NCI-H128 (cell line): ENCODE measurements at regions not wholly inside any gene's neighbourhood (a gene's known extent, or its start where the extent isn't known, plus 50 kb on each side); places are given as distances from the start of the nearest gene placed in this dataset.
"Not testable (repeated sequence)": the region's sequence is repeated elsewhere in the genome, so short reads cannot be mapped to it uniquely, and the experiment has no call there.

Source experiments
- DNase-seq: peaks from one replicate; lab custom pipeline; 2025; ENCODE audit not compliant: unreplicated experiment; lab: John Stamatoyannopoulos, UW

DNA sequence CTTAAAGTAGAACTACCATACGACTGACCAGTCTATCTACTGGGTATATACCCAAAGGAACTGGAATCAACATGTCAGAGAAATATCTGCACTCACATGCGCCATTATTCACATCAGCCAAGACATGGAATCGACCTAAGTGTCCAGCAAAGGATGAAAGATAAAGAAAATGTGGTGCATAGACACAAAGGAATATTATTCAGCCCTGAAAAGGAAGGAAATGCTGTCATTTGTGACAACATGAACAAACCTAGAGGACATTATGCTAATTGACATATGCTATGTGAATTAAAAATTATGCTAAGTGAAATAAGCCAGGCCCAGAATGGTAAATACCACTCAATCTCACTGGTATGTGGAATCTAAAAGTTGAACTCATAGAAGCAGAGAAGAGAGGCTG lies 123.7 kb downstream of the KLF6 start:
- no peak for DNase-seq

- DNase-seq: no peak
Measured at GRCh38 chr10:3660753-3661152, 124.3 kb downstream of the KLF6 start.

- DNase-seq: no peak
Measured at GRCh38 chr10:3659203-3659917, 125.6 kb downstream of the KLF6 start.

DNA sequence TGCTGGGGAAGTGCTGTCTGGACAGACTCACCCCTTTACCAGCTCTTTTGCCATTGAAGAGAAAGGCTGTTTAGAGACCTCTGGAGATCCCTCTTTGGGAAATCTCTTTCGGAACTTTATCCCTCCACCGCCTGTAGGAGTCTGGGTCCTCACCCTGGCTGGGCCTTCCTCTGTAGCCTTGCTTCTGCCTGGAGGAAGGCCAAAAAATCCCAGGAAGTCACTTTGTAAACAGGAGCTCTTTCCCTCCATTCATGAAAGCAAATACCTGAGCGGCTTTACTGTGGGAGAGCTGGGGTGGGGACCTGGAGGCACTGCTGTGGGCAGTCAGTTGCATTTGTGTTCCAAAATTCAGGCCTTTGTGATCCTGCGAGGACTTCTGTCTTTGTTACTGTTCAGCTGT lies 126.2 kb downstream of the KLF6 start:
- DNase-seq: no peak

DNA sequence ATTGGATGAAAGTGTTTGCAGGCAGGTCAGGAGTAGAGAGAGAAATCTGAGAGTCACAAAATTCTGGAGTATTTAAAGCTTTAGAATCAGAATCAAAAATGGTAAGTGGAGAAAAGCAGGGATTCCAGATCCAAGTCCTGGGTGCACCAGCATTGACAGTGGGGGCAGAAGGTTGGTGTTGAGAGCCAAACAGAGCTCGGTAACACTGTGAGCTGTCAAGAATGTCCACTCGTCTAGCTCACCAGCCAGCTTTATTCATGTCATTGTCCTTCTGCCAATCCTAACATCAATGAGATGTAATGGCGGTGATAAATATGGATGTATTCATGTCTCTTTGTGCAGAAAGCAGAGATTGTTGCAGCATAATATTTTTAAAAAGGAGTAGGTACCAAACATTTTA lies 128.8 kb downstream of the KLF6 start:
- no peak for DNase-seq

- DNase-seq: no peak
Measured at GRCh38 chr10:3655528-3655927, 129.5 kb downstream of the KLF6 start.

DNA sequence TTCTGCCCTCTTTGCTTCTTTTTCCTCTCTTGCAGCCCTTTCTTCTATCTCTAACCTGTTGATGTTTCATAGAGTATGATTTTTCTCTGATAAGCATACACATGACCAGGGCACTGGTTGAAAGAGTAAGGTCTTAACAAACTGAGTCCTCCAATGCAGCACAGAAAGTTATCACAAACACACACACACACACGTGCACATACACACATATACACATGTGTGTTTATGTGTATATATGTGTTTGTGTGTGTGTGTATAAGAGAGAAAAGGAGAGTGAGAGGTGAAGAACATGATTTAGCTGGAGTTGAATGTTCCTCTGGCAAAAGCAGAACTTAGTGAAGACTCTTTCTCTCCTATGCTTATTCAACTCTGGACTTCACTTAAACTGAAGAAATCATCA lies 130.0 kb downstream of the KLF6 start:
- DNase-seq: no peak

- no peak for DNase-seq
Measured at GRCh38 chr10:3654496-3654895, 130.5 kb downstream of the KLF6 start.

DNA sequence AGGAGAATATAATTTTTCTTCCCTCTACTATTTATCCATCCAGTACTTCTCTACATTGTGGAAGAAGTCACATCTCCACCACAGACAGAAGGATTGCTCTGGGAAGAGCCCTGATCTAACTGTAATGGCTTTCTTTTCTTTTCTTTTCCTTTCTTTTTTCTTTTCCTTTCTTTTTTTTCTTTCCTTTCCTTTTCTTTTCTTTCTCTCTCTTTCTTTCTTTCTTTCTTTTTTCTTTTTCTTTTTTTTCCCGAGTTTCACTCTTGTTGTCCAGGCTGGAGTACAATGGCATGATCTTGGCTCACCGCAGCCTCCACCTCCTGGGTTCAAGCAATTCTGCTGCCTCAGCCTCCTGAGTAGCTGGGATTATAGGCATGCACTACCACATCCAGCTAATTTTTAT lies 131.7 kb downstream of the KLF6 start:
- not testable (repeated sequence) for DNase-seq

DNA sequence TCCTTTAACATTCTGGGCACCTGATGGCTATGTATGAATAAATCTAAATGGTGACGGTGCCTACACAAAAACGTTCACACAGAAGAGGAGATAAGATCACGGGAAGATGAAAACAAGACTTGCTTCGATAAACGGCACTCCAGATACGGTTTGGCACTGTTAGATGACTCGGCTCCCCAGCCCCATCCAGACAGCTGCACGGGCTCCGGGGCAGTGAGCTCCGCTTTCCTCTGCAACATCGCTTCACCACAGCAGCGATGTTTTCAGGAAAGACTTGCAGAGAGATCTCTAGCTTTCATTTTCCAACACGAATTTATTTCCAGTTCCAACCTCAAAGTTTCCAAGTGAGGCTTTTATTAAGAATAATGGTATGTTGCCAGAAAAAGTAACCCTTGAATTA lies 132.1 kb downstream of the KLF6 start:
- no peak for DNase-seq

- no peak for DNase-seq
Measured at GRCh38 chr10:3651969-3652653, 132.9 kb downstream of the KLF6 start.

DNA sequence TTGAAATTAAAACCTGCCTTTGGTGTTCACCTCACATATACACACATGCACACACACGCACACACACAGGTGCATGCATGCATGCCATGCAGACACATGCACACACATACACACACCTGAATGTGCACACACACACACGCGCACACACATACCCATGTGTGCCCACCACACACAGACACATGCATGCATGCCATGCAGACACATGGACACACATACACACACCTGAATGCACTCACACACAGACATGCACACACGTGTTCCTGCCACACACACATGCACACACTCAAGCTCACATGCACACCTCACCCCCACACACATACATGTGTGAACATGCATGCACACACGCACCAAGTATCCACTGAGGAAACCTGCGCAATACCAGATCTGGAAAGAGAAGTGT lies 136.4 kb downstream of the KLF6 start:
- DNase-seq: no peak

- no peak for DNase-seq
Measured at GRCh38 chr10:3648170-3648569, 136.8 kb downstream of the KLF6 start.

GRCh38 chr10:3647074-3647473 lies 137.9 kb downstream of the KLF6 start:
- DNase-seq: no peak

GRCh38 chr10:3645406-3645805 lies 139.6 kb downstream of the KLF6 start:
- no peak for DNase-seq

- DNase-seq: no peak
Measured at GRCh38 chr10:3640816-3641215, 144.2 kb downstream of the KLF6 start.

- DNase-seq: no peak
Measured at GRCh38 chr10:3639546-3639945, 145.5 kb downstream of the KLF6 start.

DNA sequence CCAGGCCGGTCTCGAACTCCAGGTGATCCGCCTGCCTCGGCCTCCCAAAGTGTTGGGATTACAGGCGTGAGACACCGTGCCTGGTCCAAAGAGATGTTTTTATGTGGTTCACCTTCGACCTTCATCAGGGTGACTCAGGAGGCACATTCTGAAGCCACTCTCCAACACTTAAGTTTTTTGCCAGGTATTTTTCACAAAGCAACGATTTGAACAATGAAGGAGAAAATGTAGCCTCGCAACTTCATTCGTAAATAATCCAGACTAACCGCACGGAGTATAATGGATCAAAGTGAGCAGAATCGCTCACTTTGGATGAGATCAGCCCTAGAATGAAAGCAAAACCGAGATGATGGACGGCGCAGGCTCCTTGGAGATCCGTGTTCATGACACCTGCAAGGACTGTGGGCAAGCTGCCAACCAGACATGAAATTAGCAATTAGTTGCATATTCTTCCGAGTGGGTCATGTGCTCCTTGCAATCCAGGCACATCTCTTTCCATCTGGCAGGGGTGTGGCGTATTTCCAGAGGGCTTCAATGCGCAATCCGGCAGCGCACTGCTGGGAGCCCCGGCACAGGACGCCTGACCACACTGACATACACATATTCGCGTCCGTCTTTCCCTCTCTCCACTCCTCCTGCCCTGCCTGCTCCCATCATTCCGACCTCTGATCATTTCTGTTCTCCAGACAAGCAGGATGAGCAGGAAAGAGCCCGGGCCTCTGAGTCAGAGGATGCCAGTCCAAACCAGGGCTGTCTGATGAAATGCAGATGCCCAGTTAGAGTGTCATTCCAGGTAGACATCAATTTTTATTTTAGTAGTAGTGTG lies 148.4 kb downstream of the KLF6 start:
- DNase-seq: no peak

DNA sequence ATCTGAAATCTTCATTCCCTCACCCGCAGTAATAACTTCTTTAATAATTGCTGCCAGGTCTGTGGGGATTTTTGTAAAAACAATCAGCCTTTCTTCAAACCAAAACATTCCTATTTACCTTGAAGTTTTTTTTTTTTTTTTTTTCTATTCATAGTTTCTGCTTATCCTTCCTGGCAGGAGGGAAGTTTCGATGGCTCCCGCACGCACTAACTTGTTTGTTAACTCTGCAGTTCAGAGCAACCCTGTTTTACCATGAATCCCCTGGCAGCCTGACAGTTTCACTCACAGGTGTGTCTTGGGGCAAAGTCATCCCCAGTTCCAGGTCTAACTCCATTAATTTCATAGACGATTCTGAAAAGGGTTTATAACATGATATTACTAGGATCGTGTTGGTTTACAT lies 149.3 kb downstream of the KLF6 start:
- DNase-seq: no peak

GRCh38 chr10:3635211-3635671 lies 149.8 kb downstream of the KLF6 start:
- no peak for DNase-seq

DNA sequence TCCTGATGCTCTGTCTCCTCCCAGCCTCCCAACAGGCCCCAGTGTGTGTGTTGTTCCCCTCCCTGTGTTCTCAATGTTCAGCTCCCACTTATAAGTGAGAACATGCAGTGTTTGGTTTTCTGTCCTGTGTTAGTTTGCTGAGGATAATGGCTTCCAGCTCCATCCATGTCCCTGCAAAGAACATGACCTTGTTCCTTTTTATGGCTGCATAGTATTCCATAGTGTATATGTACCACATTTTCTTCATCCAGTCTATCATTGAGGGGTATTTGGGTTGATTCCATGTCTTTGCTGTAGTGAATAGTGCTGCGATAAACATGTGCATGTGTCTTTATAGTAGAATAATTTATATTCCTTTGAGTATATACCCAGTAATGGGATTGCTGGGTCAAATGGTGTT lies 150.4 kb downstream of the KLF6 start:
- not testable (repeated sequence) for DNase-seq
